ENCODE measurements at regions not wholly inside any gene's neighbourhood (a gene's known extent, or its start where the extent isn't known, plus 50 kb on each side); places are given as distances from the start of the nearest gene placed in this dataset.

- ChIA-PET CTCF (no interaction called here), POLR2A (ENCODE audit: unreplicated experiment) (no interaction called here)
- dilution Hi-C loops (cut with HindIII; ENCODE audit: low sequenced_read_pairs, unreplicated experiment) = no loop called here
- Histone ChIP-seq H3K14ac (replicated peaks; ENCODE audit: low read depth, low read length) (no peak overlapping the region), H3K36me3 (ENCODE audit: control insufficient read depth, insufficient read depth, low read length) (no peaks in the 10 kb centered on the region), H2BK15ac (ENCODE audit: low read depth, low read length) (no peak overlapping the region), H3K4me1 (ENCODE audit: control insufficient read depth, insufficient read depth, low read length) (no peaks in the 10 kb centered on the region), H2BK120ac (ENCODE audit: low read depth, low read length) (no peak overlapping the region), H3K56ac (ENCODE audit: extremely low read depth, insufficient read depth, low read length) (no peak overlapping the region), H2BK20ac (ENCODE audit: low read depth, low read length) (no peak overlapping the region), H3K4me2 (ENCODE audit: low read depth, low read length) (no peak overlapping the region), H3K9ac (ENCODE audit: low read depth, low read length) (no peak overlapping the region), H3K27me3 (ENCODE audit: control insufficient read depth, insufficient read depth, low read length) (no peaks in the 10 kb centered on the region), H3K4ac (ENCODE audit: low read depth, low read length) (no peak overlapping the region), H2AFZ (replicated peaks; ENCODE audit: low read length, poor library complexity) (no peak overlapping the region), H3K9me3 (ENCODE audit: control insufficient read depth, insufficient read depth, low read length) (no peaks in the 10 kb centered on the region), H2AK5ac (ENCODE audit: low read depth, low read length) (no peak overlapping the region), H3K18ac (ENCODE audit: low read depth, low read length) (no peak overlapping the region), H3K79me1 (ENCODE audit: low read depth in 1 of 2, low read length in 2 of 2) (no peaks in the 10 kb centered on the region), H4K20me1 (ENCODE audit: insufficient read depth, low read length) (no peaks in the 10 kb centered on the region), H3K23ac (ENCODE audit: low read depth, low read length) (no peak overlapping the region), H4K91ac (ENCODE audit: insufficient read depth, low read depth, low read length) (no peak overlapping the region), H2AK9ac (replicated peaks; ENCODE audit: low read depth, low read length, poor library complexity) (no peak overlapping the region), H2BK5ac (ENCODE audit: low read depth, low read length, poor library complexity, severe bottlenecking) (no peak overlapping the region), H3K27ac (ENCODE audit: insufficient read depth, low read length) (no peak overlapping the region), H4K8ac (ENCODE audit: low read depth in 2 of 2, low read length in 2 of 2) (no peak overlapping the region), H3K4me3 (ENCODE audit: insufficient read depth, low read depth, low read length) (no peak overlapping the region), H3K9me1 (ENCODE audit: insufficient read depth, low read length) (no peaks in the 10 kb centered on the region), H4K5ac (ENCODE audit: low read depth, low read length) (no peak overlapping the region)
- no peak for TF ChIP-seq RAD21 (IDR thresholded peaks at IDR 0.05; ENCODE audit: low read length)
- TF ChIP-seq MAFK (IDR thresholded peaks at IDR 0.05; ENCODE audit: low read depth, low read length) = no peak
- no peak for TF ChIP-seq FOS (IDR thresholded peaks at IDR 0.05; ENCODE audit: low read depth, low read length)
- TF ChIP-seq, protein P1, sequence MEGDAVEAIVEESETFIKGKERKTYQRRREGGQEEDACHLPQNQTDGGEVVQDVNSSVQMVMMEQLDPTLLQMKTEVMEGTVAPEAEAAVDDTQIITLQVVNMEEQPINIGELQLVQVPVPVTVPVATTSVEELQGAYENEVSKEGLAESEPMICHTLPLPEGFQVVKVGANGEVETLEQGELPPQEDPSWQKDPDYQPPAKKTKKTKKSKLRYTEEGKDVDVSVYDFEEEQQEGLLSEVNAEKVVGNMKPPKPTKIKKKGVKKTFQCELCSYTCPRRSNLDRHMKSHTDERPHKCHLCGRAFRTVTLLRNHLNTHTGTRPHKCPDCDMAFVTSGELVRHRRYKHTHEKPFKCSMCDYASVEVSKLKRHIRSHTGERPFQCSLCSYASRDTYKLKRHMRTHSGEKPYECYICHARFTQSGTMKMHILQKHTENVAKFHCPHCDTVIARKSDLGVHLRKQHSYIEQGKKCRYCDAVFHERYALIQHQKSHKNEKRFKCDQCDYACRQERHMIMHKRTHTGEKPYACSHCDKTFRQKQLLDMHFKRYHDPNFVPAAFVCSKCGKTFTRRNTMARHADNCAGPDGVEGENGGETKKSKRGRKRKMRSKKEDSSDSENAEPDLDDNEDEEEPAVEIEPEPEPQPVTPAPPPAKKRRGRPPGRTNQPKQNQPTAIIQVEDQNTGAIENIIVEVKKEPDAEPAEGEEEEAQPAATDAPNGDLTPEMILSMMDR (conservative IDR thresholded peaks at IDR 0.05; ENCODE audit: low read depth, low read length) = no peak
- no peak for TF ChIP-seq USF2 (IDR thresholded peaks at IDR 0.05; ENCODE audit: low read depth, low read length)
- TF ChIP-seq RFX5 (IDR thresholded peaks at IDR 0.05; ENCODE audit: low read depth, low read length) = no peak
- TF ChIP-seq POLR2A (IDR thresholded peaks at IDR 0.05; ENCODE audit: low read depth, low read length) = no peak
- TF ChIP-seq RCOR1 (IDR thresholded peaks at IDR 0.05; ENCODE audit: insufficient replicate concordance, low read length) = no peak
- no peak for TF ChIP-seq NFE2L2 (IDR thresholded peaks at IDR 0.05; ENCODE audit: low read depth, low read length)
- TF ChIP-seq MXI1 (IDR thresholded peaks at IDR 0.05; ENCODE audit: borderline replicate concordance, low read depth, low read length) = no peak
- no peak for TF ChIP-seq CEBPB (IDR thresholded peaks at IDR 0.05; ENCODE audit: low read depth, low read length)
- TF ChIP-seq, protein P2, sequence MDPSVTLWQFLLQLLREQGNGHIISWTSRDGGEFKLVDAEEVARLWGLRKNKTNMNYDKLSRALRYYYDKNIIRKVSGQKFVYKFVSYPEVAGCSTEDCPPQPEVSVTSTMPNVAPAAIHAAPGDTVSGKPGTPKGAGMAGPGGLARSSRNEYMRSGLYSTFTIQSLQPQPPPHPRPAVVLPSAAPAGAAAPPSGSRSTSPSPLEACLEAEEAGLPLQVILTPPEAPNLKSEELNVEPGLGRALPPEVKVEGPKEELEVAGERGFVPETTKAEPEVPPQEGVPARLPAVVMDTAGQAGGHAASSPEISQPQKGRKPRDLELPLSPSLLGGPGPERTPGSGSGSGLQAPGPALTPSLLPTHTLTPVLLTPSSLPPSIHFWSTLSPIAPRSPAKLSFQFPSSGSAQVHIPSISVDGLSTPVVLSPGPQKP (IDR thresholded peaks at IDR 0.05; ENCODE audit: borderline replicate concordance, low read depth, low read length) = no peak
- no peak for TF ChIP-seq MAZ (IDR thresholded peaks at IDR 0.05; ENCODE audit: borderline replicate concordance, low read depth, low read length)
- TF ChIP-seq CHD1 (IDR thresholded peaks at IDR 0.05; ENCODE audit: low read depth, low read length) = no peak
- no peak for TF ChIP-seq BHLHE40 (IDR thresholded peaks at IDR 0.05; ENCODE audit: low read depth, low read length)
- no peak for TF ChIP-seq SMC3 (IDR thresholded peaks at IDR 0.05; ENCODE audit: low read depth, low read length)
- no peak for ATAC-seq (ENCODE audit: low read depth)
- BruUV-seq (replicated peaks) = no TSS peak
- in situ Hi-C loops (cut with MboI; ENCODE audit: low sequenced_read_pairs) = no loop called here
- intact Hi-C loops (cut with micrococcal nuclease) = no loop called here
- WGBS, 2 experiments (ENCODE audit: extremely low coverage in 2 of 2, insufficient read length in 1 of 2) = no CpG with 5 or more reads among the region's 1 CpG
- DNase-seq = no peak
Measured at GRCh38 chr1:177686933-177687332, 282.9 kb downstream of the SEC16B start.
